ENCODE measurements at regions not wholly inside any gene's neighbourhood (a gene's known extent, or its start where the extent isn't known, plus 50 kb on each side); places are given as distances from the start of the nearest gene placed in this dataset.

DNA sequence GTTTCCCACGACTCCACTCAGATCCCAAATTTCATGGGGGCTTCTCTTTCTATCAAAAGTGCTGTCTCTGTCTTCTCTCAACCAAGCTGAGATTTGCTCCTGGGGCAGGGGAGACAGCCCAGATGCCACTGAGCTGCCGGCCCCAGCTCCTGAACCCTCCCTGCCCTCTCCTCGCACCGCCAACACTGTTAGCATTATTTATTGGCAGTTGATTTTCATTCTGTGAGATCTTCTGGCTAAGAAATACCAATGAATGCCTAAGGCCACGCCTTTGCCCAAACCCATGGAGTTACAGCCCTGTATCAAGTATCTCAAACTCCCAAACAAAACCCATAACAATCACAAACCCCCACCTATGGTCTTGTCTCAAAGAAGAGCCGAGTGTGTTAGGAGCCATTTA lies 153.0 kb upstream of the TWIST2 start:
- no peaks in the 10 kb centered on the region; the same call in 1 of the 2 replicates for H3K27me3 ChIP-seq (replicated peaks; ENCODE audit: control insufficient read depth, insufficient read depth, low read length)
- no peak overlapping the region for H3K4me3 ChIP-seq (replicated peaks; ENCODE audit: low read depth, low read length)
- TF ChIP-seq, protein P1, sequence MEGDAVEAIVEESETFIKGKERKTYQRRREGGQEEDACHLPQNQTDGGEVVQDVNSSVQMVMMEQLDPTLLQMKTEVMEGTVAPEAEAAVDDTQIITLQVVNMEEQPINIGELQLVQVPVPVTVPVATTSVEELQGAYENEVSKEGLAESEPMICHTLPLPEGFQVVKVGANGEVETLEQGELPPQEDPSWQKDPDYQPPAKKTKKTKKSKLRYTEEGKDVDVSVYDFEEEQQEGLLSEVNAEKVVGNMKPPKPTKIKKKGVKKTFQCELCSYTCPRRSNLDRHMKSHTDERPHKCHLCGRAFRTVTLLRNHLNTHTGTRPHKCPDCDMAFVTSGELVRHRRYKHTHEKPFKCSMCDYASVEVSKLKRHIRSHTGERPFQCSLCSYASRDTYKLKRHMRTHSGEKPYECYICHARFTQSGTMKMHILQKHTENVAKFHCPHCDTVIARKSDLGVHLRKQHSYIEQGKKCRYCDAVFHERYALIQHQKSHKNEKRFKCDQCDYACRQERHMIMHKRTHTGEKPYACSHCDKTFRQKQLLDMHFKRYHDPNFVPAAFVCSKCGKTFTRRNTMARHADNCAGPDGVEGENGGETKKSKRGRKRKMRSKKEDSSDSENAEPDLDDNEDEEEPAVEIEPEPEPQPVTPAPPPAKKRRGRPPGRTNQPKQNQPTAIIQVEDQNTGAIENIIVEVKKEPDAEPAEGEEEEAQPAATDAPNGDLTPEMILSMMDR (IDR thresholded peaks at IDR 0.05; ENCODE audit: insufficient read depth, low read length, poor library complexity, severe bottlenecking), result no peak
- no peak for DNase-seq (ENCODE audit: extremely low read depth, insufficient read length)
- H3K36me3 ChIP-seq (ENCODE audit: control insufficient read depth, insufficient read depth, low read length), result no peaks in the 10 kb centered on the region

DNA sequence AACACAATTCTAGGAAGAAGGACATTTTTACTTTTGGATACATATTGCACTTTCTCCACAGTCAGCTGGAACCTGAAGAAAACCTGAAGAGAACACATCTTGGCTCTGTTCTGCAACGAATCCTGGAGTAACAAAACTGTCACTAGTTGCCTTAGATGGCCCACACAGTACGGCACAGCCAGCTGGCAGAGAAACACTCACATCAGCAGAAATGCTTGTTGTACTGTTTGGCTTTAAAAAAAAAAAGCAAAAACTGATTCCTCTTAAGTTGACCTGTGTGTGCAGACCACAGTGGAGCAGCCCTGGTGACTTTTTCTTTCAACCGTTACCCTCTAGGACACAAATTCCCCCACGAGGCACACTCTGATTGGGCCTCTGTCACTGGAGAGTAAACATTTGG lies 152.3 kb upstream of the TWIST2 start:
- no peaks in the 10 kb centered on the region for H3K36me3 ChIP-seq (ENCODE audit: control insufficient read depth, insufficient read depth, low read length)
- TF ChIP-seq, protein P1 (IDR thresholded peaks at IDR 0.05; ENCODE audit: insufficient read depth, low read length, poor library complexity, severe bottlenecking), result no peak
- H3K4me3 ChIP-seq (replicated peaks; ENCODE audit: low read depth, low read length), result no peak overlapping the region
- no peaks in the 10 kb centered on the region; the same call in 1 of the 2 replicates for H3K27me3 ChIP-seq (replicated peaks; ENCODE audit: control insufficient read depth, insufficient read depth, low read length)
- no peak for DNase-seq (ENCODE audit: extremely low read depth, insufficient read length)

DNA sequence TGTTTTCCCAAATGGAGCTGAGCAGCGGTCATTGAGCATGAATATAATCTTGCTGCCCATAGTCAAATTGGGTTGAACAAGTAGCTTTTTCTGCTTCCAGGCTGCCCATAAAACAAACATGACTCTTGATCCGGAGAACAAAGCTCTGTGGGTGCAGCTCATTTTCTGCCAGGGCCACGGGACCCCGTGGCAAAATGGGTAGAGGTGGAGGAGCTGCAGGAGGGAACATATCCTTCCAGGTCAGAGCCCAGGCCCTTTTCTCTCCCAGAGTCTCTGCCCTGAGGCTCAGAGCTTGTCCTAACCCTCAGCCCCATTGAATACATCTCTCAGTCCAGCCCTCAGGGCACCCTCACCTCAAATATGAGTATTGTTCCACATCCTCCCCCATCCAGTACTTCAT lies 151.6 kb upstream of the TWIST2 start:
- TF ChIP-seq, protein P1 (IDR thresholded peaks at IDR 0.05; ENCODE audit: insufficient read depth, low read length, poor library complexity, severe bottlenecking), result no peak
- H3K36me3 ChIP-seq (ENCODE audit: control insufficient read depth, insufficient read depth, low read length), result no peaks in the 10 kb centered on the region
- no peak overlapping the region for H3K4me3 ChIP-seq (replicated peaks; ENCODE audit: low read depth, low read length)
- DNase-seq (ENCODE audit: extremely low read depth, insufficient read length), result no peak
- H3K27me3 ChIP-seq (replicated peaks; ENCODE audit: control insufficient read depth, insufficient read depth, low read length), result no peaks in the 10 kb centered on the region; the same call in 1 of the 2 replicates

DNA sequence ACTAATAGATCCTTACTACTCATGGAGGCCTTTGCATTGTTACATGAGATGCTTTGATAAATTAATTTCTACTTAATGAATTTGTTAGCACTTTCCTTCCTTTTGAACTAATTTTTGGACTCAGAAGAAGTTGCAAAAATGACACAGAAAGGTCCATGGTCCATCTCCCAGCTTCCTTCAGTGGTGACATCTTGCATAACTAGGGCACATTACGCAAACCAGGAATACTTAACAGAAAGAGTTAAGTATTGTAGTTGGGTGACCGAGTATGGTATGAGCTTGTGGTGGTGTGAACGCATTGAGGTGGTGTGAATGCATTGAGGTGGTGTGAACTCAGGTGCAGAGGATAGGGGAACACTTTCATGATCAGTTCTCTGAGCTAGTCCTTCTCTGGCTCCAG lies 151.1 kb upstream of the TWIST2 start:
- Histone ChIP-seq H3K27me3 (replicated peaks; ENCODE audit: control insufficient read depth, insufficient read depth, low read length) (no peaks in the 10 kb centered on the region; the same call in 1 of the 2 replicates), H3K4me3 (replicated peaks; ENCODE audit: low read depth, low read length) (no peak overlapping the region), H3K36me3 (ENCODE audit: control insufficient read depth, insufficient read depth, low read length) (no peaks in the 10 kb centered on the region)
- DNase-seq (ENCODE audit: extremely low read depth, insufficient read length), result no peak
- TF ChIP-seq, protein P1 (IDR thresholded peaks at IDR 0.05; ENCODE audit: insufficient read depth, low read length, poor library complexity, severe bottlenecking), result no peak

DNA sequence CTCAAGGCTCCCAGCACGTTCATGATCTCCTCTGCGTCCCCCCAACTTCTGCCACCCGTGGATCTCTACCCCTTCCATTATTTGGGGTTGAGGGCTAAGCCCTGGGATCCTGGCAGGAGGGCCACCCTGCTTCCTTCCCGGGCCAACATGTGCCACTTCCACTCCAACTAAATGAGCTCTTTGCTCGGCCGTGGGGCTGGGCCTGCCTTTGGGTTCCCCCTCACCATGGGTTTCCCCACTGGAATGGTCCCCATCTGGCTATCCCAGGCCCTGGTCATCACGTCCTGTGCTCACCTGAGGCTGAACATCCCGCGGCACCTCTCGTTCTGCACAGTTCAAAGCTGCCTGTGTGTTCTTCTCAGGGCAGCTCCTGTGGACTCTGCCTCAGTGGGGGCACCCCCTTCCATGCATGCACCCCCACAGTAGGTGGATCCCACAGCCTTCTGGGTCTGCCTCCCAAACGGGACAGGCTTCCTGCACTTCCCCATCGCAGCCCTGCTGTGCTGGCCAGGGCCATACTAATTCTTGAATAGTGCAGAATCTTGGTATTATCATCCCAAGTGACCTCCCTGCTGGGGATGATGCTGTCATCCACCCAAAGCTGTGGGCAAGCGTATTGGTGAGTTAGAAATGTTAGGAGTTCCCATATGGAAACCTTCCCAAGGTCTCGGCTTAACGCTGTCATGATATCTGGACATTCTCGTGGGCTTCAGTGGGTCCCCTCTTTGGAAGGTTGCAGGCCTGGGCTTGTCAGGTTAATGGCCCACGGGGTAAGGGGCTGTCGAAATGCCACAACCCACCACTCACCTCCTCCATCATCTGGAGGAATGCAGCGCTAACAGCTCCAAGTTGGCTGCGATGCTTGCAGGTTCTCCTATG lies 150.5 kb upstream of the TWIST2 start:
- Histone ChIP-seq H3K4me3 (replicated peaks; ENCODE audit: low read depth, low read length) (no peak overlapping the region), H3K36me3 (ENCODE audit: control insufficient read depth, insufficient read depth, low read length) (no peaks in the 10 kb centered on the region), H3K27me3 (replicated peaks; ENCODE audit: control insufficient read depth, insufficient read depth, low read length) (no peaks in the 10 kb centered on the region; the same call in 1 of the 2 replicates)
- no peak for DNase-seq (ENCODE audit: extremely low read depth, insufficient read length)
- TF ChIP-seq, protein P1 (IDR thresholded peaks at IDR 0.05; ENCODE audit: insufficient read depth, low read length, poor library complexity, severe bottlenecking), result no peak

All from GM06990 (cell line).